Natural killer cell (primary cell): ENCODE measurements at regions not wholly inside any gene's neighbourhood (a gene's known extent, or its start where the extent isn't known, plus 50 kb on each side); places are given as distances from the start of the nearest gene placed in this dataset.

ENCODE experiments used
- ATAC-seq, 3 donors: fragments of 150-1000 bp in 2 of 3; fragments of 200-7000 bp in 1 of 3; cut with Tn5 transposase; 1 replicate in 1 of 3; 2 replicates in 2 of 3; pipeline ENCODE4 v1.10.0; 2021; ENCODE audit warnings: mild to moderate bottlenecking in 2 of 3, moderate library complexity in 2 of 3
- DNase-seq, 2 donors: peaks; one replicate each; pipeline versions ENCODE4 v3.0.0 to v3.0.0-alpha.2; 2013 to 2021; ENCODE audit warnings: mixed read lengths in 1 of 2
- H3K27ac ChIP-seq: one replicate; pipeline ENCODE4 v1.5.1; 2013; ENCODE audit warnings: mild to moderate bottlenecking, low read length
- H3K27me3 ChIP-seq: one replicate; pipeline ENCODE4 v1.6.1; 2013; ENCODE audit warnings: low read length; ENCODE audit not compliant: control insufficient read depth, insufficient read depth
- H3K36me3 ChIP-seq: one replicate; pipeline ENCODE4 v1.6.1; 2013; ENCODE audit warnings: low read length; ENCODE audit not compliant: control insufficient read depth, insufficient read depth
- H3K4me1 ChIP-seq: one replicate; pipeline ENCODE4 v1.6.1; 2013; ENCODE audit warnings: low read length; ENCODE audit not compliant: control insufficient read depth, insufficient read depth
- H3K4me3 ChIP-seq: one replicate; pipeline ENCODE4 v1.5.1; 2013; ENCODE audit warnings: low read length
- H3K9me3 ChIP-seq: one replicate; pipeline ENCODE4 v1.6.1; 2013; ENCODE audit warnings: low read length; ENCODE audit not compliant: control insufficient read depth, insufficient read depth
- H3K27ac Mint-ChIP-seq, 2 donors: one replicate each; pipeline ENCODE4 v1.8.0; 2022; ENCODE audit warnings: mild to moderate bottlenecking in 2 of 2, mixed read lengths in 2 of 2, moderate library complexity in 1 of 2
- H3K27me3 Mint-ChIP-seq, 2 donors: one replicate each; pipeline ENCODE4 v1.8.0; 2022; ENCODE audit warnings: low read depth in 2 of 2, mixed read lengths in 2 of 2
- H3K36me3 Mint-ChIP-seq: one replicate; pipeline ENCODE4 v1.8.0; 2022; ENCODE audit warnings: mixed read lengths
- H3K4me1 Mint-ChIP-seq, 2 donors: one replicate each; pipeline ENCODE4 v1.8.0; 2022; ENCODE audit warnings: mixed read lengths in 2 of 2
- H3K4me3 Mint-ChIP-seq: one replicate; pipeline ENCODE4 v1.8.0; 2022; ENCODE audit warnings: mild to moderate bottlenecking, moderate library complexity, mixed read lengths
- H3K9me3 Mint-ChIP-seq, 2 donors: one replicate each; pipeline ENCODE4 v1.8.0; 2022; ENCODE audit warnings: mixed read lengths in 2 of 2
- WGBS: methylation state at CpG from one replicate; pipeline ENCODE4 v1.1.7; 2013; ENCODE audit warnings: missing lambda C conversion rate; ENCODE audit not compliant: insufficient coverage; 5-methylcytosine and 5-hydroxymethylcytosine counted together
- intact Hi-C: fragments of 100-400 bp; cut with micrococcal nuclease; formaldehyde crosslinking; loops from one replicate; pipeline ENCODE4 v1.14.2; 2022
- TF ChIP-seq, protein P1 (sequence below): fragments of 200-600 bp; IDR thresholded peaks from one replicate; pipeline ENCODE4 v1.8.0; 2022; ENCODE audit warnings: antibody characterized with exemption

GRCh38 chr4:156391325-156391653 lies 437.6 kb upstream of the CTSO start:
- Mint-ChIP-seq H3K36me3 (no peaks in the 10 kb centered on the region), H3K9me3 (peaks cover 2 to 3% of the 10 kb centered on the region in 2 donors), H3K27ac (no peak overlapping the region), H3K4me3 (no peak overlapping the region), H3K4me1 (no peaks in the 10 kb centered on the region), H3K27me3 (no peaks in the 10 kb centered on the region)
- Histone ChIP-seq H3K9me3 (peaks cover 3% of the 10 kb centered on the region), H3K4me3 (no peak overlapping the region), H3K4me1 (no peaks in the 10 kb centered on the region), H3K27me3 (no peaks in the 10 kb centered on the region), H3K27ac (no peak overlapping the region), H3K36me3 (no peaks in the 10 kb centered on the region)
- WGBS: 79% methylated on average over 2 of the region's 2 CpGs
- DNase-seq (no peak), ATAC-seq (no peak)
- intact Hi-C loops: no loop called here
- TF ChIP-seq, protein P1, sequence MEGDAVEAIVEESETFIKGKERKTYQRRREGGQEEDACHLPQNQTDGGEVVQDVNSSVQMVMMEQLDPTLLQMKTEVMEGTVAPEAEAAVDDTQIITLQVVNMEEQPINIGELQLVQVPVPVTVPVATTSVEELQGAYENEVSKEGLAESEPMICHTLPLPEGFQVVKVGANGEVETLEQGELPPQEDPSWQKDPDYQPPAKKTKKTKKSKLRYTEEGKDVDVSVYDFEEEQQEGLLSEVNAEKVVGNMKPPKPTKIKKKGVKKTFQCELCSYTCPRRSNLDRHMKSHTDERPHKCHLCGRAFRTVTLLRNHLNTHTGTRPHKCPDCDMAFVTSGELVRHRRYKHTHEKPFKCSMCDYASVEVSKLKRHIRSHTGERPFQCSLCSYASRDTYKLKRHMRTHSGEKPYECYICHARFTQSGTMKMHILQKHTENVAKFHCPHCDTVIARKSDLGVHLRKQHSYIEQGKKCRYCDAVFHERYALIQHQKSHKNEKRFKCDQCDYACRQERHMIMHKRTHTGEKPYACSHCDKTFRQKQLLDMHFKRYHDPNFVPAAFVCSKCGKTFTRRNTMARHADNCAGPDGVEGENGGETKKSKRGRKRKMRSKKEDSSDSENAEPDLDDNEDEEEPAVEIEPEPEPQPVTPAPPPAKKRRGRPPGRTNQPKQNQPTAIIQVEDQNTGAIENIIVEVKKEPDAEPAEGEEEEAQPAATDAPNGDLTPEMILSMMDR: no peak

DNA sequence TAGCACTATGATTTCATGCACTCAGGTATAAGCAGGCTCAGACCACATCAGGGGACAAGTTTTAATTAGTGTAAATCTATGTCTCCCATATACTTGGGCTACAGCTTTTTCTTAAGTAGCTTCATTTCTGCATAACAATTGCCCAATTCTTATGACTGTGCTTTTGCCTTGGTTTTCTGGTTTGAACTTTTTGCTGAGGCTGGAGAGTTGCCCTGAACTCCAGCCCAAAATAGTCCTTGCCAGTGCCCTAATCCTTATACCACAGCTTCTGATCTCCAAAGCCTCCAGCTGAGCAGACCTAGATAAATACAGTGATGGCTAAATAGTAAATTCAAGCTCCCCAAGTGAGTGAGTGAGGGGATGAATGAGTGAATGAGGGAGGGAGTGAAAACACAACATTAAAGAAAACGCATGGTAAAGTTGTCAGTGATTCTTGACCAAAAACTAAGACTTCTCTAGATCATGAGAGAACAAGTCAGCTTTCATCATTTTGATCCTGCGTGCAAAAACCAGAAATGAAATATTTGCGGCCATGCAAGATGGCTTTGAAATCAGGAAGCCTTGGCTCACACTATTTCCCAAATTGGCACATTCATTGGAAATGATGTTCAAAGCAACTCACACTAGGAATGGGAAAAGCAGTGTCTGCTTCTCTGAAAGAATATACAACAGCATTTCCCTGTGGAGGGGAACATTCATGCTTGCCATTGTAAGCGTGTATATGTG lies 437.1 kb upstream of the CTSO start:
- no peak overlapping the region for H3K4me3 Mint-ChIP-seq
- Histone ChIP-seq H3K4me1 (no peaks in the 10 kb centered on the region), H3K27me3 (no peaks in the 10 kb centered on the region), H3K36me3 (no peaks in the 10 kb centered on the region), H3K9me3 (peaks cover 3% of the 10 kb centered on the region), H3K4me3 (no peak overlapping the region), H3K27ac (no peak overlapping the region)
- intact Hi-C loops: no loop called here
- peaks cover 3 to 4% of the 10 kb centered on the region in 2 donors for H3K9me3 Mint-ChIP-seq
- TF ChIP-seq, protein P1: no peak
- DNase-seq (no peak), ATAC-seq (no peak)
- H3K27me3 Mint-ChIP-seq: no peaks in the 10 kb centered on the region
- WGBS: 89% methylated on average over 4 of the region's 4 CpGs
- H3K4me1 Mint-ChIP-seq: no peaks in the 10 kb centered on the region
- no peaks in the 10 kb centered on the region for H3K36me3 Mint-ChIP-seq
- no peak overlapping the region for H3K27ac Mint-ChIP-seq

DNA sequence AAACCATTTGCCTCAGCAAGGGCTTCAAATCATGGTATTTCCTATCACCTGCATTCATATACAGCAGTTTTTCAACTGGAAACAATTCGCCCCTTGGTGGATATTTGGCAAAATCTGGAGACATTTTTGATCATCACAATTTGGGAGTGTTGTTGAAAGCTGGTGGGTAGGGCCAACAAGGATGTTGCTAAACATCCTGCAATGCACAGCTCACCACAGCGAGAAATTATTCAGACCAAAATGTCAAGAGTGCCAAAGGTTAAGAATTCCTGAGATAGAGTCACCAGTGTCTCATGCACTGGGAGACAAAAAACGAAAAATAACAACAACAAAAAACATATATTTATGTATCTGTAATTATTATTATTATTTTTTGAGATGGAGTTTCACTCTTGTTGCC lies 435.2 kb upstream of the CTSO start:
- H3K4me3 Mint-ChIP-seq: no peak overlapping the region
- H3K36me3 Mint-ChIP-seq: no peaks in the 10 kb centered on the region
- no peaks in the 10 kb centered on the region for H3K27me3 Mint-ChIP-seq
- H3K27ac ChIP-seq: no peak overlapping the region
- ATAC-seq (no peak), DNase-seq (no peak)
- H3K36me3 ChIP-seq: no peaks in the 10 kb centered on the region
- TF ChIP-seq, protein P1: no peak
- whole genome bisulfite sequencing: 84% methylated on average over 2 of the region's 3 CpGs
- H3K4me3 ChIP-seq: no peak overlapping the region
- H3K4me1 ChIP-seq: no peaks in the 10 kb centered on the region
- no peaks in the 10 kb centered on the region for H3K4me1 Mint-ChIP-seq
- peaks cover 3% of the 10 kb centered on the region for H3K9me3 ChIP-seq
- H3K27me3 ChIP-seq: no peaks in the 10 kb centered on the region
- no peak overlapping the region for H3K27ac Mint-ChIP-seq
- H3K9me3 Mint-ChIP-seq: peaks cover 3 to 4% of the 10 kb centered on the region in 2 donors
- intact Hi-C loops: no loop called here

GRCh38 chr4:156378033-156378665 lies 424.5 kb upstream of the CTSO start:
- no peaks in the 10 kb centered on the region for H3K9me3 ChIP-seq
- 96% methylated on average over 6 of the region's 8 CpGs for WGBS
- no peak overlapping the region for H3K4me3 Mint-ChIP-seq
- H3K36me3 ChIP-seq: no peaks in the 10 kb centered on the region
- no peaks in the 10 kb centered on the region for H3K4me1 ChIP-seq
- no peaks in the 10 kb centered on the region for H3K4me1 Mint-ChIP-seq
- ATAC-seq (no peak), DNase-seq (no peak)
- no peaks in the 10 kb centered on the region for H3K27me3 Mint-ChIP-seq
- no peak overlapping the region for H3K27ac Mint-ChIP-seq
- peaks cover 4 to 8% of the 10 kb centered on the region in 2 donors for H3K9me3 Mint-ChIP-seq
- TF ChIP-seq, protein P1: no peak
- H3K27me3 ChIP-seq: no peaks in the 10 kb centered on the region
- intact Hi-C loops: no loop called here
- H3K27ac ChIP-seq: no peak overlapping the region
- no peak overlapping the region for H3K4me3 ChIP-seq
- H3K36me3 Mint-ChIP-seq: no peaks in the 10 kb centered on the region
